ENCODE measurements at regions not wholly inside any gene's neighbourhood (a gene's known extent, or its start where the extent isn't known, plus 50 kb on each side); places are given as distances from the start of the nearest gene placed in this dataset.

DNA sequence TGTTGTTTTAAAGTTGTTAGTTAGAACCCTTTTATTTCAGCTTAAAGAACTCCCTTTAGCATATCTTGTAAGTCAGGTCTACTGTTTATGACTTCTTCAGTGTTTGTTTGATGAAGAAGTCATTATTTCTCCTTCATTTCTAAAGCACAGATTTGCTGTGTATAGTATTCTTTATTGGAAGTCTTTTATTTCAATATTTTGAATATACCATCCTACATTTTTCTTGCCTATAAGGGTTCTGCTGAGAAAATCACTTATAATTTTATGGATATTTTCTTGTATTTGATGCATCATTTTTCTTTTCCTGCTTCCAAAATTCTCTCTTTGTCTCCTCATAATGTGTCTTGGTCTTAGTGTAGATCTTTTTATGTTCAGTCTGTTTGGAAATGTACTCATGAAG is 134.5 kb downstream of the CPXCR1 start:
- TF ChIP-seq, protein P1, sequence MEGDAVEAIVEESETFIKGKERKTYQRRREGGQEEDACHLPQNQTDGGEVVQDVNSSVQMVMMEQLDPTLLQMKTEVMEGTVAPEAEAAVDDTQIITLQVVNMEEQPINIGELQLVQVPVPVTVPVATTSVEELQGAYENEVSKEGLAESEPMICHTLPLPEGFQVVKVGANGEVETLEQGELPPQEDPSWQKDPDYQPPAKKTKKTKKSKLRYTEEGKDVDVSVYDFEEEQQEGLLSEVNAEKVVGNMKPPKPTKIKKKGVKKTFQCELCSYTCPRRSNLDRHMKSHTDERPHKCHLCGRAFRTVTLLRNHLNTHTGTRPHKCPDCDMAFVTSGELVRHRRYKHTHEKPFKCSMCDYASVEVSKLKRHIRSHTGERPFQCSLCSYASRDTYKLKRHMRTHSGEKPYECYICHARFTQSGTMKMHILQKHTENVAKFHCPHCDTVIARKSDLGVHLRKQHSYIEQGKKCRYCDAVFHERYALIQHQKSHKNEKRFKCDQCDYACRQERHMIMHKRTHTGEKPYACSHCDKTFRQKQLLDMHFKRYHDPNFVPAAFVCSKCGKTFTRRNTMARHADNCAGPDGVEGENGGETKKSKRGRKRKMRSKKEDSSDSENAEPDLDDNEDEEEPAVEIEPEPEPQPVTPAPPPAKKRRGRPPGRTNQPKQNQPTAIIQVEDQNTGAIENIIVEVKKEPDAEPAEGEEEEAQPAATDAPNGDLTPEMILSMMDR (IDR thresholded peaks at IDR 0.05; ENCODE audit: low read depth, low read length), result no peak

DNA sequence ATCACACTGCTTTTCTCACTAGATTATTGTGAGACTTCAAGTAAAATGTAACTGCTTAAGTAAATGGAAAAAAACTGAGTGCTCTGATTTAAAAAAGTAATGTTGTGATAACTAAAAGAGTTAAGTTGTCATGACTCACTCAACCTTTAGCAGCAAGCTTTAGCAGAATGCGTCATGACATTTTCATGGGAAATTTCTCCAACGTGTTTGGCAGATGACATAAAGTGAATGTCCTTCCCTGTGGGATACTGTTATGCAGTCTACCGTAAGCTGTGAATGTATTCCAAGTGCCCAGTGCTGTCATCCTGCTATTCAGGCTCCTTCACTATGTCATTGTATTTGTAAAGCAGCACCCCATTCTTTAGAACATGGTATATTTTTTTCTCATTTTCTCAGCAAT is 136.2 kb downstream of the CPXCR1 start:
- H3K4me3 ChIP-seq (replicated peaks in 1 of 2; ENCODE audit: low read depth in 2 of 2, low read length in 2 of 2), result no peak overlapping the region
- peak in 1 of 2 donors; percentile 1 for DNase-seq (ENCODE audit: low read depth in 2 of 2)
- TF ChIP-seq, protein P1 (IDR thresholded peaks at IDR 0.05; ENCODE audit: low read depth, low read length), result no peak

More for the DNA sequence above, 134.5 kb downstream of the CPXCR1 start:
- H3K4me3 ChIP-seq (replicated peaks in 1 of 2; ENCODE audit: low read depth in 2 of 2, low read length in 2 of 2), result no peak overlapping the region
- DNase-seq (ENCODE audit: low read depth in 2 of 2), result no peak

DNA sequence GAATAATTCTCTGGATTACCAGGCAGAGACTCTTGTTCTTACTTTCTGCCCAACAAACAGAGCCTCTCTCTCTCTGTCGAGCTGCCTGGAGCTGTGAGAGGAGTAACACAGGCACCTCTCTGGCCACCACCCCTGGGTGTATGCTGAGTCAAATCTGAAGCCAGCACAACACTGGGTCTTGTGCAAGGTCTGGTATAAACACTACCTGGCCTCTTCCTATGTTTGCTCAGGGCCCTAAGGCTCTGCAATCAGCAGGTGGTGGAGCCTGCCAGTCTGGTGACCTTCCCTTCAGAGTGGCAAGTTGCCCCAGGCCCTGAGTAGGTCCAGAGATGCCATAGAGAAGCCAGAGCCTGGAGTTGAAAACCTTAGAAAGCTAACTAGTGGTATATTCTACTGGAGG is 139.9 kb downstream of the CPXCR1 start:
- no peak for DNase-seq (ENCODE audit: low read depth in 2 of 2)
- H3K4me3 ChIP-seq (replicated peaks in 1 of 2; ENCODE audit: low read depth in 2 of 2, low read length in 2 of 2), result no peak overlapping the region
- TF ChIP-seq, protein P1 (IDR thresholded peaks at IDR 0.05; ENCODE audit: low read depth, low read length), result no peak

DNA sequence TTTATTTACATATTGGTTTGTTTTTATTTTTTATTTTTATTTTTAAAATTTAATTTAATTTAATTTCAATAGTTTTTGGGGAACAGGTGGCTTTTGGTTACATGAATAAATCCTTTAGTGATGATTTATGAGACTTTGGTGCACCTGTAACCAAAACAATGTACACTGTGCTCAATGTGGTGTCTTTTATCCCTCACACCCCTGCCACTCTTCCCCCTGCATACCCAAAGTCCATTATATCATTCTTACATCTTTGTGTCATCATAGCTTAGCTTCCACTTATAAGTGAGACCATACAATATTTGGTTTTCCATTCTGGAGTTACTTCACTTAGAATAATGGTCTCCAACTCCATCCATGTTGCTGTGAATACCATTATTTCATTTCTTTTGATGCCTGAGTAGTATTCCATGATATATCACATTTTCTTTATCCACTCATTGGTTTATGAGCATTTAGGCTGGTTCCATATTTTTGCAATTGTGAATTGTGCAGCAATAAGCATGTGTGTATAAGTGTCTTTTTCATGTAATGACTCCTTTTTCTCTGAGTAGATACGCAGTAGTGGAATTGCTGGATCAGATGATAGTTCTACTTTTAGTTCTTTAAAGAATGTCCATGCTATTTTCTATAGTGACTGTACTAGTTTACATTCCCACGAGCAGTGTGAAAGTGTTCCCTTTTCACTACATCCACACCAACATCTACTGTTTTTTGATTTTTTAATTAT is 157.1 kb downstream of the CPXCR1 start:
- no peak for DNase-seq (ENCODE audit: low read depth in 2 of 2)
- H3K4me3 ChIP-seq (replicated peaks in 1 of 2; ENCODE audit: low read depth in 2 of 2, low read length in 2 of 2), result no peak overlapping the region
- TF ChIP-seq, protein P1 (IDR thresholded peaks at IDR 0.05; ENCODE audit: low read depth, low read length), result no peak

DNA sequence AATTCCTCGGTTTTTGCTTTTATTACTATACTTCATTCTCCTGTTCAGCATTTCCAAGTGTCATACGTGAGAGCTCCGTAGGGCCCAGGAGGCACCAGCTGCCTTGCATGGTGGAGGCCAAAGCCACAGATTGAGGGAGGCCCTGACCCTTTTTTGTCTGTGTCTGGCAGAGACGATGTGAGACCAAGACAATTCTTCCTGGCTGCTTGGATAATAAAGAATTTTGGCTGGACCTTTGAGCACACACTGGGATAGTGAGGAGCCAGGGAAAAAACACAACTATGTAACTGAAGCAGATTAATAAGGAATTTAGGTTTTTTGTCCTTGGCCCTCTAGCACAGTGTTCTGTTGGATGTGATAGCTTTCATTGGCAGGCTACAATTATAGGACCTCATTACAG is 161.0 kb downstream of the CPXCR1 start:
- H3K4me3 ChIP-seq (replicated peaks in 1 of 2; ENCODE audit: low read depth in 2 of 2, low read length in 2 of 2), result no peak overlapping the region
- no peak for DNase-seq (ENCODE audit: low read depth in 2 of 2)
- TF ChIP-seq, protein P1 (IDR thresholded peaks at IDR 0.05; ENCODE audit: low read depth, low read length), result no peak

DNA sequence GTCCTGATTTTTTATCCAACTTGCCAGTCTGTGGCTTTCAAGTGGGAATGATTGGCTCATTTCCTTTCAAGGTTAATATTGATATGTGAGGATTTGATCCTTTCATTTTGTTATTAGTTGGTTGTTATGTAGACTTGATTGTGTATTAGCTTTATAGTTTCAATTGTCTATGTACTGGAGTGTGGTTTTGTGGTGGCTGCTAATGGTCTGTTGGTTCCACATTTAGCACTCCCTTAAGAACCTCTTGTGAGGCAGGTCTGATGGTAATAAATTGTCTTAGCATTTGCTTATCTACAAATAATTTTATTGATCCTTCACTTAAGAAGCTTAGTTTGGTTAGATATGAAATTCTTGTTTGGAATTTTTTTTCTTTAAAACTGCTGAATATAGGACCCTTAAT is 190.6 kb downstream of the CPXCR1 start:
- TF ChIP-seq, protein P1 (IDR thresholded peaks at IDR 0.05; ENCODE audit: low read depth, low read length), result no peak
- no peak for DNase-seq (ENCODE audit: low read depth in 2 of 2)
- H3K4me3 ChIP-seq (replicated peaks in 1 of 2; ENCODE audit: low read depth in 2 of 2, low read length in 2 of 2), result no peak overlapping the region

DNA sequence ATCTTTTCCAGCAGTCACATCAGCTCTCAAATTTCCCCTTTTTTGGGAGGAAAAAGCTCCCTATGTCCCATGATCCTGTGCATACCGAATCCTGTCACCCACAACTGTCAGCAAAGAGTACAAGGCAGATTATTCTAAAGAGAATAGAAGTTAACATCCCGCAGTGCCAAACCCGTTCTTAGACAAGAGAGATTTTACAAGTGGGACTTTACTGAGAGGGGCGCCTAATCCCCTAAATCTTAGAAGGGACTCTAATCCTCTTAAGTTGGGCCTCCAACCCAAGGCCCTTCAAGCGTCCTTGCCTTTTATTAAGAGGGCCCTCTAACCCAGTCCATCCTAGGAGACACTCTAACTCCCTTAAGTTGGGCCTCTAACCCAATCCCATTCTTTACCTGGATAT is 193.9 kb downstream of the CPXCR1 start:
- no peak overlapping the region for H3K4me3 ChIP-seq (replicated peaks in 1 of 2; ENCODE audit: low read depth in 2 of 2, low read length in 2 of 2)
- TF ChIP-seq, protein P1 (IDR thresholded peaks at IDR 0.05; ENCODE audit: low read depth, low read length), result no peak
- DNase-seq (ENCODE audit: low read depth in 2 of 2), result no peak

Data from cardiac fibroblast (primary cell).